ENCODE measurements at regions not wholly inside any gene's neighbourhood (a gene's known extent, or its start where the extent isn't known, plus 50 kb on each side); places are given as distances from the start of the nearest gene placed in this dataset.

DNA sequence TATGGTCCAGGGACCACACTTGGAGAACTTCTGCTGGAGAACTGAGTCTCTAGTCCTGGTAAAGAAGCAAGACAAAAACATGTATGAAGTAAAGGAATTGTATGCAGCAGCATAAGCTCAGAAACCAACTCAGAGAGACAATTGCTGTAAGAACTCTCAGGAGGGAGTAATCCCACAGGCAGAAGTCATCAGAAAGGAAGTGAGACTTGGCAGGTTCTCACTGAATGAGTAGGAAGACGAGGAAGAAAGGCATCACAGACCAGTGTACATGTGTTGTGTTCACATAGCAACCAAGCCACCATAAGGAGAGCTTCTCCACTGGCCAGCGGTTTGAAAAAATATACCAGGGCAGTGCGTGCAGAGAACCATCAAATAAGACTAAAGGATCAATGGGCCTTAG is 57.9 kb upstream of the FST start:
- TF ChIP-seq POLR2A (IDR thresholded peaks at IDR 0.05) = no peak
- TF ChIP-seq, protein P1, sequence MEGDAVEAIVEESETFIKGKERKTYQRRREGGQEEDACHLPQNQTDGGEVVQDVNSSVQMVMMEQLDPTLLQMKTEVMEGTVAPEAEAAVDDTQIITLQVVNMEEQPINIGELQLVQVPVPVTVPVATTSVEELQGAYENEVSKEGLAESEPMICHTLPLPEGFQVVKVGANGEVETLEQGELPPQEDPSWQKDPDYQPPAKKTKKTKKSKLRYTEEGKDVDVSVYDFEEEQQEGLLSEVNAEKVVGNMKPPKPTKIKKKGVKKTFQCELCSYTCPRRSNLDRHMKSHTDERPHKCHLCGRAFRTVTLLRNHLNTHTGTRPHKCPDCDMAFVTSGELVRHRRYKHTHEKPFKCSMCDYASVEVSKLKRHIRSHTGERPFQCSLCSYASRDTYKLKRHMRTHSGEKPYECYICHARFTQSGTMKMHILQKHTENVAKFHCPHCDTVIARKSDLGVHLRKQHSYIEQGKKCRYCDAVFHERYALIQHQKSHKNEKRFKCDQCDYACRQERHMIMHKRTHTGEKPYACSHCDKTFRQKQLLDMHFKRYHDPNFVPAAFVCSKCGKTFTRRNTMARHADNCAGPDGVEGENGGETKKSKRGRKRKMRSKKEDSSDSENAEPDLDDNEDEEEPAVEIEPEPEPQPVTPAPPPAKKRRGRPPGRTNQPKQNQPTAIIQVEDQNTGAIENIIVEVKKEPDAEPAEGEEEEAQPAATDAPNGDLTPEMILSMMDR (IDR thresholded peaks at IDR 0.05) = no peak

All from right lobe of liver (tissue), 4 donors.